ENCODE measurements at regions not wholly inside any gene's neighbourhood (a gene's known extent, or its start where the extent isn't known, plus 50 kb on each side); places are given as distances from the start of the nearest gene placed in this dataset.

GRCh38 chr4:173466101-173466500, 63.9 kb downstream of the HAND2 start:
- CTCF ChIA-PET, result no interaction called here
- Histone ChIP-seq H3K4me3 (no peak overlapping the region), H4K20me1 (ENCODE audit: insufficient read depth) (no peaks in the 10 kb centered on the region), H3K79me2 (ENCODE audit: low read depth) (no peaks in the 10 kb centered on the region), H3K9me2 (ENCODE audit: insufficient read depth) (no peaks in the 10 kb centered on the region), H3F3A (ENCODE audit: insufficient read depth, low read depth) (no peaks in the 10 kb centered on the region), H3K27ac (no peak overlapping the region), H3K4me1 (replicated peaks; ENCODE audit: insufficient read depth) (no peaks in the 10 kb centered on the region), H3K36me3 (ENCODE audit: low read depth) (no peaks in the 10 kb centered on the region), H3K27me3 (ENCODE audit: insufficient read depth, low read depth) (no peaks in the 10 kb centered on the region), H2AFZ (no peak overlapping the region), H3K9me3 (ENCODE audit: insufficient read depth, low read depth) (no peaks in the 10 kb centered on the region), H3K4me2 (no peak overlapping the region)
- no peak for DNase-seq
- no TSS peak for BruUV-seq (replicated peaks)
- intact Hi-C loops (cut with micrococcal nuclease; ENCODE audit: unreplicated experiment), result no loop called here
- TF ChIP-seq, protein P1, sequence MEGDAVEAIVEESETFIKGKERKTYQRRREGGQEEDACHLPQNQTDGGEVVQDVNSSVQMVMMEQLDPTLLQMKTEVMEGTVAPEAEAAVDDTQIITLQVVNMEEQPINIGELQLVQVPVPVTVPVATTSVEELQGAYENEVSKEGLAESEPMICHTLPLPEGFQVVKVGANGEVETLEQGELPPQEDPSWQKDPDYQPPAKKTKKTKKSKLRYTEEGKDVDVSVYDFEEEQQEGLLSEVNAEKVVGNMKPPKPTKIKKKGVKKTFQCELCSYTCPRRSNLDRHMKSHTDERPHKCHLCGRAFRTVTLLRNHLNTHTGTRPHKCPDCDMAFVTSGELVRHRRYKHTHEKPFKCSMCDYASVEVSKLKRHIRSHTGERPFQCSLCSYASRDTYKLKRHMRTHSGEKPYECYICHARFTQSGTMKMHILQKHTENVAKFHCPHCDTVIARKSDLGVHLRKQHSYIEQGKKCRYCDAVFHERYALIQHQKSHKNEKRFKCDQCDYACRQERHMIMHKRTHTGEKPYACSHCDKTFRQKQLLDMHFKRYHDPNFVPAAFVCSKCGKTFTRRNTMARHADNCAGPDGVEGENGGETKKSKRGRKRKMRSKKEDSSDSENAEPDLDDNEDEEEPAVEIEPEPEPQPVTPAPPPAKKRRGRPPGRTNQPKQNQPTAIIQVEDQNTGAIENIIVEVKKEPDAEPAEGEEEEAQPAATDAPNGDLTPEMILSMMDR (conservative IDR thresholded peaks at IDR 0.05), result no peak
- TF ChIP-seq EZH2 (IDR thresholded peaks at IDR 0.05; ENCODE audit: low read depth), result no peak
- POLR2A ChIA-PET (ENCODE audit: unreplicated experiment), result no interaction called here

DNA sequence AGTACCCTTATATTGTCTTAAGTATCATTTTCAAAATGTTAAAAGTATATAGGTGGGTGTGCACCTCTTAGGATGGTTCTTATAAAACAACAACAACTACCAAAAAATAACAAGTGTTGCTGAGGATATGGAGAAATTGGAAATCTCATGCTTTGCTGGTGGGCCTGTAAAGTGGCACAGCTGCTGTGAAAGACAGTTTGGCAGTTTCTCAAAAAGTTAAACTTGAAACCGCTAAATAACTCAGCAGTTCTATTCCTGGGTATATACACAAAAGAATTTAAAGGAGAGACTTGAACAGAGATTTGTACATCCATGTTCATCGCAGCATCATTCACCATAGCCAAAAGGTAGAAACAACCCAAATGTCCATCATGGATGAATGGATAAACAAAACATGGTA, 65.5 kb downstream of the HAND2 start:
- Histone ChIP-seq H3K79me2 (ENCODE audit: low read depth) (no peaks in the 10 kb centered on the region), H3K4me2 (no peak overlapping the region), H3K4me1 (replicated peaks; ENCODE audit: insufficient read depth) (no peaks in the 10 kb centered on the region), H2AFZ (no peak overlapping the region), H3K36me3 (ENCODE audit: low read depth) (no peaks in the 10 kb centered on the region), H3K9me3 (ENCODE audit: insufficient read depth, low read depth) (no peaks in the 10 kb centered on the region), H3F3A (ENCODE audit: insufficient read depth, low read depth) (no peaks in the 10 kb centered on the region), H3K27me3 (ENCODE audit: insufficient read depth, low read depth) (no peaks in the 10 kb centered on the region), H3K9me2 (ENCODE audit: insufficient read depth) (no peaks in the 10 kb centered on the region), H3K4me3 (no peak overlapping the region), H3K27ac (no peak overlapping the region), H4K20me1 (ENCODE audit: insufficient read depth) (no peaks in the 10 kb centered on the region)
- DNase-seq, result no peak
- POLR2A ChIA-PET (ENCODE audit: unreplicated experiment), result no interaction called here
- CTCF ChIA-PET, result no interaction called here
- BruUV-seq (replicated peaks), result no TSS peak
- no peak for TF ChIP-seq EZH2 (IDR thresholded peaks at IDR 0.05; ENCODE audit: low read depth)
- TF ChIP-seq, protein P1 (conservative IDR thresholded peaks at IDR 0.05), result no peak
- intact Hi-C loops (cut with micrococcal nuclease; ENCODE audit: unreplicated experiment), result no loop called here

GRCh38 chr4:173463816-173464215, 64.9 kb upstream of the SCRG1 start:
- Histone ChIP-seq H2AFZ (no peak overlapping the region), H3K79me2 (ENCODE audit: low read depth) (no peaks in the 10 kb centered on the region), H3K27me3 (ENCODE audit: insufficient read depth, low read depth) (no peaks in the 10 kb centered on the region), H3K4me3 (no peak overlapping the region), H3F3A (ENCODE audit: insufficient read depth, low read depth) (no peaks in the 10 kb centered on the region), H3K4me1 (replicated peaks; ENCODE audit: insufficient read depth) (no peaks in the 10 kb centered on the region), H3K36me3 (ENCODE audit: low read depth) (no peaks in the 10 kb centered on the region), H3K27ac (no peak overlapping the region), H3K4me2 (no peak overlapping the region), H4K20me1 (ENCODE audit: insufficient read depth) (no peaks in the 10 kb centered on the region), H3K9me3 (ENCODE audit: insufficient read depth, low read depth) (no peaks in the 10 kb centered on the region), H3K9me2 (ENCODE audit: insufficient read depth) (no peaks in the 10 kb centered on the region)
- ChIA-PET POLR2A (ENCODE audit: unreplicated experiment) (no interaction called here), CTCF (no interaction called here)
- intact Hi-C loops (cut with micrococcal nuclease; ENCODE audit: unreplicated experiment), result no loop called here
- DNase-seq, result no peak
- TF ChIP-seq, protein P1 (conservative IDR thresholded peaks at IDR 0.05), result no peak
- TF ChIP-seq EZH2 (IDR thresholded peaks at IDR 0.05; ENCODE audit: low read depth), result no peak
- no TSS peak for BruUV-seq (replicated peaks)
